Endothelial cell of hepatic sinusoid (primary cell): ENCODE measurements at regions not wholly inside any gene's neighbourhood (a gene's known extent, or its start where the extent isn't known, plus 50 kb on each side); places are given as distances from the start of the nearest gene placed in this dataset.

Experiments
- in situ Hi-C: cut with HindIII; loops from 2 replicates; pipeline ENCODE4 v1.10.0; 2017; ENCODE audit warnings: low sequenced_read_pairs

GRCh38 chr9:119436261-119436660 is 67.0 kb upstream of the BRINP1 start:
- in situ Hi-C loops, result no loop called here

- in situ Hi-C loops, result no loop called here
Measured at GRCh38 chr9:119435076-119435475, 65.8 kb upstream of the BRINP1 start.

GRCh38 chr9:119432428-119432827 is 63.2 kb upstream of the BRINP1 start:
- in situ Hi-C loops, result no loop called here

GRCh38 chr9:119429302-119429701 is 60.1 kb upstream of the BRINP1 start:
- in situ Hi-C loops, result no loop called here

GRCh38 chr9:119420231-119420630 is 51.0 kb upstream of the BRINP1 start:
- in situ Hi-C loops, result no loop called here
